SK-N-SH (cell line): ENCODE measurements at regions not wholly inside any gene's neighbourhood (a gene's known extent, or its start where the extent isn't known, plus 50 kb on each side); places are given as distances from the start of the nearest gene placed in this dataset.
"Not testable (repeated sequence)": the region's sequence is repeated elsewhere in the genome, so short reads cannot be mapped to it uniquely, and the experiment has no call there.

ENCODE experiments used
- CTCF ChIA-PET: fragments of 300-600, 350-600 bp; formaldehyde crosslinking; extraction: SDS; loops from one replicate; lab custom pipeline; 2021; lab: Yijun Ruan, JAX
- POLR2A ChIA-PET: fragments of 350-600 bp; sonication (Branson Sonifier 250); formaldehyde crosslinking; extraction: SDS; loops from one replicate; lab custom pipeline; 2020; ENCODE audit warnings: antibody characterized with exemption, inconsistent platforms; lab: Yijun Ruan, JAX
- DNase-seq: peaks from one replicate; pipeline ENCODE4 v3.0.0; 2012
- H2AFZ ChIP-seq: fragments of 200-600 bp; sonication (generic); 2 replicates; pipeline ENCODE4 v1.8.1; 2016; ENCODE audit warnings: antibody characterized with exemption, mild to moderate bottlenecking, low read depth
- H3F3A ChIP-seq: fragments of 200-600 bp; sonication (generic); replicated peaks from 2 replicates; pipeline ENCODE3; 2016; ENCODE audit warnings: antibody characterized with exemption, mild to moderate bottlenecking; ENCODE audit not compliant: insufficient read depth
- H3K27ac ChIP-seq, 2 experiments: fragments of 200-500 bp in 1 of 2; fragments of 200-600 bp in 1 of 2; sonication (Bioruptor generic) in 1 of 2; sonication (generic), shearing (Covaris generic) in 1 of 2; 2 replicates each; pipeline versions ENCODE4 v1.5.1 to v1.6.1; 2014 to 2016; ENCODE audit warnings: low read depth in 2 of 2, inconsistent platforms in 1 of 2, low read length in 1 of 2, mild to moderate bottlenecking in 1 of 2, mixed read lengths in 1 of 2
- H3K27me3 ChIP-seq: fragments of 200-600 bp; sonication (generic), shearing (Covaris generic); 2 replicates; pipeline ENCODE4 v1.6.1; 2016; ENCODE audit warnings: mixed run types; ENCODE audit not compliant: insufficient read depth
- H3K36me3 ChIP-seq, 2 experiments: fragments of 200-500 bp in 1 of 2; fragments of 200-600 bp in 1 of 2; sonication (Bioruptor generic) in 1 of 2; sonication (generic) in 1 of 2; replicated peaks in 1 of 2; 2 replicates each; pipeline versions ENCODE3 to v1.5.1; 2014 to 2016; ENCODE audit warnings: low read length in 1 of 2, mild to moderate bottlenecking in 1 of 2; ENCODE audit not compliant: insufficient read depth in 2 of 2, control insufficient read depth in 1 of 2
- H3K4me1 ChIP-seq, 2 experiments: fragments of 200-500 bp in 1 of 2; fragments of 200-600 bp in 1 of 2; sonication (Bioruptor generic) in 1 of 2; sonication (generic), shearing (Covaris generic) in 1 of 2; 2 replicates each; pipeline versions ENCODE4 v1.5.1 to v1.6.1; 2014 to 2016; ENCODE audit warnings: low read depth in 1 of 2, low read length in 1 of 2, mixed run types in 1 of 2; ENCODE audit not compliant: insufficient read depth in 2 of 2, control insufficient read depth in 1 of 2
- H3K4me2 ChIP-seq: fragments of 200-600 bp; sonication (generic), shearing (Covaris generic); 2 replicates; pipeline ENCODE4 v1.6.1; 2017; ENCODE audit warnings: mixed run types
- H3K4me3 ChIP-seq, 2 experiments: fragments of 200-500 bp in 1 of 2; fragments of 200-600 bp in 1 of 2; sonication (Bioruptor generic) in 1 of 2; sonication (generic), shearing (Covaris generic) in 1 of 2; 2 replicates each; pipeline versions ENCODE4 v1.5.1 to v1.8.1; 2014 to 2016; ENCODE audit warnings: low read depth in 2 of 2, inconsistent platforms in 1 of 2, low read length in 1 of 2, mild to moderate bottlenecking in 1 of 2, mixed read lengths in 1 of 2, moderate library complexity in 1 of 2
- H3K79me2 ChIP-seq: fragments of 200-600 bp; sonication (generic); 2 replicates; pipeline ENCODE4 v1.8.1; 2017; ENCODE audit warnings: mild to moderate bottlenecking; ENCODE audit not compliant: insufficient read depth
- H3K9ac ChIP-seq: fragments of 200-600 bp; sonication (generic); 2 replicates; pipeline ENCODE4 v1.6.1; 2017; ENCODE audit warnings: mixed run types
- H3K9me2 ChIP-seq: fragments of 200-600 bp; sonication (generic); 2 replicates; pipeline ENCODE4 v1.6.1; 2017; ENCODE audit warnings: mixed run types
- H3K9me3 ChIP-seq: fragments of 200-600 bp; sonication (generic); 2 replicates; pipeline ENCODE4 v1.6.1; 2017; ENCODE audit warnings: mixed run types, mild to moderate bottlenecking, moderate library complexity
- H4K20me1 ChIP-seq: fragments of 200-600 bp; sonication (generic); 2 replicates; pipeline ENCODE4 v1.6.1; 2017; ENCODE audit warnings: mild to moderate bottlenecking, mixed run types; ENCODE audit not compliant: insufficient read depth
- CHD2 ChIP-seq: fragments of 150-350 bp; IDR thresholded peaks from 2 replicates; pipeline ENCODE4 v1.6.1; 2018; ENCODE audit warnings: low read length; ENCODE audit not compliant: partially characterized antibody
- FOXJ3 ChIP-seq: sonication (generic); formaldehyde crosslinking; IDR thresholded peaks from 2 replicates; pipeline ENCODE4 v1.5.1; 2020; ENCODE audit warnings: mild to moderate bottlenecking, missing genetic modification reagents
- MEF2A ChIP-seq: IDR thresholded peaks from 2 replicates; pipeline ENCODE4 v1.4.0; 2012; ENCODE audit warnings: low read depth, borderline replicate concordance
- NFIC ChIP-seq: IDR thresholded peaks from 2 replicates; pipeline ENCODE4 v1.4.0; 2012; ENCODE audit warnings: borderline replicate concordance
- RAD21 ChIP-seq: IDR thresholded peaks from 2 replicates; pipeline ENCODE4 v1.6.1; 2012; ENCODE audit warnings: mild to moderate bottlenecking, low read length
- RCOR1 ChIP-seq: fragments of 150-350 bp; IDR thresholded peaks from 2 replicates; pipeline ENCODE4 v1.6.1; 2017; ENCODE audit warnings: antibody characterized with exemption, low read length
- SIN3A ChIP-seq: IDR thresholded peaks from 2 replicates; pipeline ENCODE4 v1.6.1; 2012; ENCODE audit warnings: low read depth, mild to moderate bottlenecking, low read length, moderate library complexity, borderline replicate concordance
- SMC3 ChIP-seq: IDR thresholded peaks from 2 replicates; pipeline ENCODE4 v1.6.1; 2012; ENCODE audit warnings: low read depth, low read length, improper control_type of control experiment
- TCF12 ChIP-seq: IDR thresholded peaks from 2 replicates; pipeline ENCODE4 v1.4.0; 2012
- YY1 ChIP-seq: IDR thresholded peaks from 2 replicates; pipeline ENCODE4 v1.4.0; 2012; ENCODE audit warnings: low read depth, mild to moderate bottlenecking
- WGBS: methylation state at CpG from one replicate; pipeline ENCODE4 v1.1.6; 2017; ENCODE audit warnings: low lambda C conversion rate; 5-methylcytosine and 5-hydroxymethylcytosine counted together
- TF ChIP-seq, protein P1 (sequence below): fragments of 150-350 bp; IDR thresholded peaks from 2 replicates; pipeline ENCODE4 v1.6.1; 2016; ENCODE audit warnings: mild to moderate bottlenecking, low read depth, low read length
- TF ChIP-seq, protein P2 (sequence below): IDR thresholded peaks from 2 replicates; pipeline ENCODE4; 2012
- TF ChIP-seq, protein P3 (sequence below): fragments of 200-600 bp; sonication (generic); IDR thresholded peaks from 2 replicates; pipeline ENCODE4 v1.6.1; 2017; ENCODE audit warnings: antibody characterized with exemption, mild to moderate bottlenecking, moderate library complexity
- TF ChIP-seq, protein P4 (sequence below): IDR thresholded peaks from 2 replicates; pipeline ENCODE4 v1.4.0; 2012; ENCODE audit warnings: low read depth

DNA sequence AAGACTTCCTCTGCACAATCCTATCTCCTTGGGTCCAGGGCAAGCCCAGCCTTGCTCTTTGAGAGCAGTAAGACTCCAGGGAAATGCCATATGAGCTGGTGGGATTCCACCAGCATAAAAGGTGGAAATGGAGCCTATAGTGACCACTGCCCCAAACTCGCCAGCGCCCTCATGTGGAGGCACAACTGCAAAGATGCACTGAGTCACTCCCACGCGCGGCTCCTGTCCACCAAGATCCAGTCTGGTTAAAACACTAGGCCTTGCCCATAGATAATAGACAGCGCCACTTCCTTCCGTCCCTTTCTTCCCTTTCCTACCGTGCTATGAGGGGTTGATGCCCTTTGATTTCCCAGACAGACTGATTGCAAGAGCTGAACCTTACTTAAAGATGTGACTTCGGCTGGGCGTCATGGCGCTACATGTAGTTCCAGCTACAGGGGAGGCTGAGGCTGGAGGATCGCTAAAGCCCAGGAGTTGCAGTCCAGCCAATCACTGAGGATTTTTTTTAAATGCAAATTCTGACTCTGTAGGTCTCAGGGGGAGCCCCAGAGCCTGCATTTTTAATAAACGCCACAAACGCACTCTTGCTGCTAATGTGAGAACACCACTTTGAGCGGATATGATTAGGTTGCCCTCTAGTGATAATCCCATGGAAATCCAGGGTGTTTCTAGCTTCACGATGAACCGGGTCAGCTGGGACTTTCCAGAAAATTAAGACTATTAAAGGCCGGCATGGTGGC is 136.5 kb downstream of the EPC1 start (continued):
- TF ChIP-seq NFIC (no peak), YY1 (no peak), CHD2 (no peak), RCOR1 (no peak), SMC3 (peak; percentile 42), MEF2A (no peak), SIN3A (no peak)
- TF ChIP-seq, protein P1, sequence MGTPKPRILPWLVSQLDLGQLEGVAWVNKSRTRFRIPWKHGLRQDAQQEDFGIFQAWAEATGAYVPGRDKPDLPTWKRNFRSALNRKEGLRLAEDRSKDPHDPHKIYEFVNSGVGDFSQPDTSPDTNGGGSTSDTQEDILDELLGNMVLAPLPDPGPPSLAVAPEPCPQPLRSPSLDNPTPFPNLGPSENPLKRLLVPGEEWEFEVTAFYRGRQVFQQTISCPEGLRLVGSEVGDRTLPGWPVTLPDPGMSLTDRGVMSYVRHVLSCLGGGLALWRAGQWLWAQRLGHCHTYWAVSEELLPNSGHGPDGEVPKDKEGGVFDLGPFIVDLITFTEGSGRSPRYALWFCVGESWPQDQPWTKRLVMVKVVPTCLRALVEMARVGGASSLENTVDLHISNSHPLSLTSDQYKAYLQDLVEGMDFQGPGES, result no peak
- TF ChIP-seq, protein P2, sequence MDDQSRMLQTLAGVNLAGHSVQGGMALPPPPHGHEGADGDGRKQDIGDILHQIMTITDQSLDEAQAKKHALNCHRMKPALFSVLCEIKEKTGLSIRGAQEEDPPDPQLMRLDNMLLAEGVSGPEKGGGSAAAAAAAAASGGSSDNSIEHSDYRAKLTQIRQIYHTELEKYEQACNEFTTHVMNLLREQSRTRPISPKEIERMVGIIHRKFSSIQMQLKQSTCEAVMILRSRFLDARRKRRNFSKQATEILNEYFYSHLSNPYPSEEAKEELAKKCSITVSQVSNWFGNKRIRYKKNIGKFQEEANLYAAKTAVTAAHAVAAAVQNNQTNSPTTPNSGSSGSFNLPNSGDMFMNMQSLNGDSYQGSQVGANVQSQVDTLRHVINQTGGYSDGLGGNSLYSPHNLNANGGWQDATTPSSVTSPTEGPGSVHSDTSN, result no peak
- TF ChIP-seq, protein P3, sequence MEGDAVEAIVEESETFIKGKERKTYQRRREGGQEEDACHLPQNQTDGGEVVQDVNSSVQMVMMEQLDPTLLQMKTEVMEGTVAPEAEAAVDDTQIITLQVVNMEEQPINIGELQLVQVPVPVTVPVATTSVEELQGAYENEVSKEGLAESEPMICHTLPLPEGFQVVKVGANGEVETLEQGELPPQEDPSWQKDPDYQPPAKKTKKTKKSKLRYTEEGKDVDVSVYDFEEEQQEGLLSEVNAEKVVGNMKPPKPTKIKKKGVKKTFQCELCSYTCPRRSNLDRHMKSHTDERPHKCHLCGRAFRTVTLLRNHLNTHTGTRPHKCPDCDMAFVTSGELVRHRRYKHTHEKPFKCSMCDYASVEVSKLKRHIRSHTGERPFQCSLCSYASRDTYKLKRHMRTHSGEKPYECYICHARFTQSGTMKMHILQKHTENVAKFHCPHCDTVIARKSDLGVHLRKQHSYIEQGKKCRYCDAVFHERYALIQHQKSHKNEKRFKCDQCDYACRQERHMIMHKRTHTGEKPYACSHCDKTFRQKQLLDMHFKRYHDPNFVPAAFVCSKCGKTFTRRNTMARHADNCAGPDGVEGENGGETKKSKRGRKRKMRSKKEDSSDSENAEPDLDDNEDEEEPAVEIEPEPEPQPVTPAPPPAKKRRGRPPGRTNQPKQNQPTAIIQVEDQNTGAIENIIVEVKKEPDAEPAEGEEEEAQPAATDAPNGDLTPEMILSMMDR, result peak; percentile 60

DNA sequence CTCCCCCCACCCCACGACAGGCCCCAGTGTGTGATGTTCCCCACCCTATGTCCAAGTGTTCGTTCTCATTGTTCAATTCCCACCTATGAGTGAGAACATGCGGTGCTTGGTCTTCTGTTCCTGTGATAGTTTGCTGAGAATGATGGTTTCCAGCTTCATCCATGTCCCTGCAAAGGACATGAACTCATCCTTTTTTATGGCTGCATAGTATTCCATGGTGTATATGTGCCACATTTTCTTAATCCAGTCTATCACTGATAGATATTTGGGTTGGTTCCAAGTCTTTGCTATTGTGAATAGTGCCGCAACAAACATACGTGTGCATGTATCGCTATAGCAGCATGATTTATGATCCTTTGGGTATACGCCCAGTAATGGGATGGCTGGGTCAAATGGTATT is 139.0 kb downstream of the EPC1 start:
- H3K79me2 ChIP-seq, CTCF ChIA-PET, H3K9me3 ChIP-seq, H3K27ac ChIP-seq, DNase-seq, H3K4me2 ChIP-seq, POLR2A ChIA-PET, H3K9me2 ChIP-seq, H2AFZ ChIP-seq, H3K27me3 ChIP-seq, H3K36me3 ChIP-seq, H4K20me1 ChIP-seq, H3K9ac ChIP-seq, H3K4me1 ChIP-seq, H3K4me3 ChIP-seq: not testable (repeated sequence)
- H3F3A ChIP-seq, result peaks cover 15% of the 10 kb centered on the region
- WGBS, result 73% methylated on average over 7 of the region's 7 CpGs

DNA sequence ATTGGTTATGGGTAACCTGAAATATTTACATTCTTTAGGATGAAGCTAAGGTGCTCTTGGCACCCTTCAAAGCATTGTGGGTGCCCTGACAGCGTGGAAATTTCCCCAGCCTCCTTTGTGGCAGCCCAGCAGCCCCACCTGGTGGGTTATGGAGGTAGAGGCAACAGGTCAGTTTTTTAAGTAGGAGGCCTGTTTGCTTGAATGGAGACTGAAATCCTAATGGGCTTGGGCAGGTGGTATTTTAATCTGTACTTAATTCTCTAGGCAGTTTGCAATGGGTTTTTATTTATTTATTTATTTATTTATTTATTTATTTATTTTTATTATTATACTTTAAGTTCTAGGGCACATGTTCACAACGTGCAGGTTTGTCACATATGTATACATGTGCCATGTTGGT is 139.4 kb downstream of the EPC1 start:
- Histone ChIP-seq H3K4me2 (no peak overlapping the region), H3F3A (peaks cover 15% of the 10 kb centered on the region), H3K9ac (no peak overlapping the region), H3K9me2 (no peaks in the 10 kb centered on the region), H3K4me3 (no peak overlapping the region), H3K27ac (no peak overlapping the region), H3K4me1 (no peaks in the 10 kb centered on the region; a peak in 1 of 4 replicates), H3K36me3 (no peaks in the 10 kb centered on the region), H3K9me3 (peaks cover 9% of the 10 kb centered on the region; the same call in 1 of the 2 replicates), H4K20me1 (no peaks in the 10 kb centered on the region), H3K27me3 (no peaks in the 10 kb centered on the region), H2AFZ (no peak overlapping the region), H3K79me2 (no peaks in the 10 kb centered on the region)
- ChIA-PET CTCF (no interaction called here), POLR2A (no interaction called here)
- 34% methylated on average over 2 of the region's 2 CpGs for WGBS
- no peak for TF ChIP-seq CHD2
- peak; percentile 62 for TF ChIP-seq RAD21
- TF ChIP-seq RCOR1, result no peak
- TF ChIP-seq, protein P3, result peak; percentile 65
- no peak for TF ChIP-seq FOXJ3
- TF ChIP-seq, protein P4, sequence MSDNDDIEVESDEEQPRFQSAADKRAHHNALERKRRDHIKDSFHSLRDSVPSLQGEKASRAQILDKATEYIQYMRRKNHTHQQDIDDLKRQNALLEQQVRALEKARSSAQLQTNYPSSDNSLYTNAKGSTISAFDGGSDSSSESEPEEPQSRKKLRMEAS, result no peak
- no peak for TF ChIP-seq TCF12
- TF ChIP-seq MEF2A, result no peak
- TF ChIP-seq SMC3, result peak; percentile 53
- TF ChIP-seq, protein P1, result no peak
- DNase-seq, result peak; percentile 42
